ENCODE measurements at regions not wholly inside any gene's neighbourhood (a gene's known extent, or its start where the extent isn't known, plus 50 kb on each side); places are given as distances from the start of the nearest gene placed in this dataset.

DNA sequence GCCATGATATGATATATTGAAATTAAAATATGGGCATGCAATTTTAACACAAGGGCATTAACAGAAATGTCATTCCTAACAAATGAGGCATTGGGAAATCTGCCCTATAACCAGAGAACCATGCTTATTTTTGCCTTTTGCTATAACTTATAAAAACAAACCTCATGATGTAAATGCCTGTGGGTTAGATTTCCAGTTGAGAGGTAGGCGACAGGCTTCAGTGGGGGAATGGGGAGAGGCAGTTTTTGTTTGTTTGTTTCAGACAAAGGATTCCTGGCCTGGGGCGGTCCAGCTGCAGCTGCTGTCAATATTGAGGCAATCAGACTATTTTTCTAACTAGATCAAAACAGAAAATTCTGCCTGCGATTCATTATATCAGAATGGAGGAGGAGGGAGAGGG is 490.4 kb upstream of the CFAP20DC start:
- H3K4me3 ChIP-seq (ENCODE audit: low read depth, low read length) = no peak overlapping the region
- no peak for TF ChIP-seq CTCF (IDR thresholded peaks at IDR 0.05; ENCODE audit: insufficient read depth, low read length, severe bottlenecking)
- no peaks in the 10 kb centered on the region for H3K27me3 ChIP-seq (ENCODE audit: control insufficient read depth, insufficient read depth, low read length)
- FAIRE-seq (no peak), DNase-seq (ENCODE audit: low read depth) (peak; percentile 15)
- no peaks in the 10 kb centered on the region for H3K36me3 ChIP-seq (ENCODE audit: control insufficient read depth, insufficient read depth, low read length)

- Histone ChIP-seq H3K4me3 (ENCODE audit: low read depth, low read length) (no peak overlapping the region), H3K27me3 (ENCODE audit: control insufficient read depth, insufficient read depth, low read length) (no peaks in the 10 kb centered on the region), H3K36me3 (ENCODE audit: control insufficient read depth, insufficient read depth, low read length) (no peaks in the 10 kb centered on the region)
- DNase-seq (ENCODE audit: low read depth) = no peak
- FAIRE-seq = no peak
- no peak for TF ChIP-seq CTCF (IDR thresholded peaks at IDR 0.05; ENCODE audit: insufficient read depth, low read length, severe bottlenecking)
Measured at GRCh38 chr3:59538753-59539432, 489.1 kb upstream of the CFAP20DC start.

GRCh38 chr3:59535791-59536221 is 486.0 kb upstream of the CFAP20DC start:
- H3K4me3 ChIP-seq (ENCODE audit: low read depth, low read length) = no peak overlapping the region
- TF ChIP-seq CTCF (IDR thresholded peaks at IDR 0.05; ENCODE audit: insufficient read depth, low read length, severe bottlenecking) = no peak
- H3K27me3 ChIP-seq (ENCODE audit: control insufficient read depth, insufficient read depth, low read length) = no peaks in the 10 kb centered on the region
- no peak for FAIRE-seq
- H3K36me3 ChIP-seq (ENCODE audit: control insufficient read depth, insufficient read depth, low read length) = no peaks in the 10 kb centered on the region
- DNase-seq (ENCODE audit: low read depth) = peak; percentile 48

GRCh38 chr3:59531994-59532393 is 482.2 kb upstream of the CFAP20DC start:
- DNase-seq (ENCODE audit: low read depth) (no peak), FAIRE-seq (no peak)
- no peaks in the 10 kb centered on the region for H3K27me3 ChIP-seq (ENCODE audit: control insufficient read depth, insufficient read depth, low read length)
- H3K36me3 ChIP-seq (ENCODE audit: control insufficient read depth, insufficient read depth, low read length) = no peaks in the 10 kb centered on the region
- no peak overlapping the region for H3K4me3 ChIP-seq (ENCODE audit: low read depth, low read length)
- TF ChIP-seq CTCF (IDR thresholded peaks at IDR 0.05; ENCODE audit: insufficient read depth, low read length, severe bottlenecking) = no peak

- no peak for TF ChIP-seq CTCF (IDR thresholded peaks at IDR 0.05; ENCODE audit: insufficient read depth, low read length, severe bottlenecking)
- no peak overlapping the region for H3K4me3 ChIP-seq (ENCODE audit: low read depth, low read length)
- DNase-seq (ENCODE audit: low read depth) (no peak), FAIRE-seq (no peak)
- no peaks in the 10 kb centered on the region for H3K36me3 ChIP-seq (ENCODE audit: control insufficient read depth, insufficient read depth, low read length)
- H3K27me3 ChIP-seq (ENCODE audit: control insufficient read depth, insufficient read depth, low read length) = no peaks in the 10 kb centered on the region
Measured at GRCh38 chr3:59531066-59531745, 481.4 kb upstream of the CFAP20DC start.
